ENCODE measurements at regions not wholly inside any gene's neighbourhood (a gene's known extent, or its start where the extent isn't known, plus 50 kb on each side); places are given as distances from the start of the nearest gene placed in this dataset.

DNA sequence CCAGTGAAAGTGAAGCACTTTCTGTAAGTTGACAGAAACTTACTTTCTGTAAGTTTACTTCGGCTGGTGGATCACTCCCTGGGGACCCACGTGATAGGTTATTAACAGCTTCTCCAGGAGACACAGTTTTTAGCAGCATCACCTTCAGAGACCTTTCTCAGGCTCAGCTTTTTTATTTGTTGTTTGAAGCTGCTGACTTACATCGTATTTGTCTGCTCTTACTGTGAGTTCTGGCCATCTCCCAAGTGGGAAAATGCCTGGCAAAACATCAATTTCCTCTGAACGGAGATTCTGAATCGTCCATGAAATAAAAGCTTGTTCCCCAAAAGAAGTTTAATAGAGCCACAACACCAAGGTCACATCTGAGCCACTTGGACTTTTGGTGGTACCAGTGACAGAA lies 178.7 kb upstream of the PODXL start:
- Histone ChIP-seq H3K4me3 (no peak overlapping the region), H3K4me1 (no peaks in the 10 kb centered on the region), H3K4me2 (no peak overlapping the region), H3K27ac (no peak overlapping the region), H3K9me3 (no peaks in the 10 kb centered on the region)
- WGBS (ENCODE audit: missing lambda C conversion rate): 18% methylated on average over 5 of the region's 5 CpGs
- ChIA-PET POLR2A (no interaction called here), CTCF (interaction anchor here (0.7 to 1.6 kb wide), 8 partner anchors 10 to 1699 kb away, joined by 3 to 5 read pairs (median 3); no protein-coding TSS in a partner anchor)
- no peak for TF ChIP-seq RARB (CRISPR knock-in tag; IDR thresholded peaks at IDR 0.05)
- no peak for FAIRE-seq
- no peak for ATAC-seq
- DNase-seq (ENCODE audit: low read depth in 1 of 2, low spot score in 1 of 2): no peak

DNA sequence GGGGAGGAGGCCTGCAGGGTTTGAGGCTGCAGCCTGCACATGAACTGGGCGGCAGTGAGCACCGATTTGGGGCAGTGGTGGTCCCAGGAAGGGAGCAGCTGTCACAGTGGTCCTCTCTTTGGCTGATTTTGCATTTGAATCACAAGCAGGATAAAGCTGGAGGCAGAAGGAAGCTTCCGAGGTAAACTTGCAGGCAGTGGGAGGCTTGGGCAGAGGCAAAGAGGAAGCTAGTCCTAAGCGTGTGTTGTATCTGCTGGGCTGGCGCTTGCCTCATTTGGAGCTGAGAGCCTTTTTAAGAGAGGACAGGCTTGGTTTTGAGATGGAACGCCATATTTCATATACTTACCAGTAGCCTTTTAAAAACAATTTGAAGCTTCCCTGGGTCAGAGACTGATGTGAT lies 177.2 kb upstream of the PODXL start:
- FAIRE-seq: no peak
- WGBS (ENCODE audit: missing lambda C conversion rate): 81% methylated on average over 6 of the region's 6 CpGs
- no peak overlapping the region for H3K4me3 ChIP-seq
- no peak for ATAC-seq
- H3K9me3 ChIP-seq: no peaks in the 10 kb centered on the region
- POLR2A ChIA-PET: no interaction called here
- H3K27ac ChIP-seq: no peak overlapping the region
- no peaks in the 10 kb centered on the region for H3K4me1 ChIP-seq
- DNase-seq (ENCODE audit: low read depth in 1 of 2, low spot score in 1 of 2): no peak
- H3K4me2 ChIP-seq: no peak overlapping the region
- TF ChIP-seq EHMT2 (IDR thresholded peaks at IDR 0.05; ENCODE audit: low read depth) (no peak), TP53 (CRISPR knock-in tag; IDR thresholded peaks at IDR 0.05) (no peak), KDM1A (IDR thresholded peaks at IDR 0.05; ENCODE audit: low read depth) (no peak), CHD4 (IDR thresholded peaks at IDR 0.05; ENCODE audit: borderline replicate concordance) (no peak), JUNB (IDR thresholded peaks at IDR 0.05) (no peak), HOXB5 (CRISPR knock-in tag; IDR thresholded peaks at IDR 0.05) (no peak), CTCF (IDR thresholded peaks at IDR 0.05) (no peak), ZC3H11A (IDR thresholded peaks at IDR 0.05) (no peak), ELK1 (IDR thresholded peaks at IDR 0.05; ENCODE audit: low read depth, low read length) (no peak), E2F6 (IDR thresholded peaks at IDR 0.05; ENCODE audit: borderline replicate concordance, low read depth) (no peak)
- CTCF ChIA-PET: no interaction called here

DNA sequence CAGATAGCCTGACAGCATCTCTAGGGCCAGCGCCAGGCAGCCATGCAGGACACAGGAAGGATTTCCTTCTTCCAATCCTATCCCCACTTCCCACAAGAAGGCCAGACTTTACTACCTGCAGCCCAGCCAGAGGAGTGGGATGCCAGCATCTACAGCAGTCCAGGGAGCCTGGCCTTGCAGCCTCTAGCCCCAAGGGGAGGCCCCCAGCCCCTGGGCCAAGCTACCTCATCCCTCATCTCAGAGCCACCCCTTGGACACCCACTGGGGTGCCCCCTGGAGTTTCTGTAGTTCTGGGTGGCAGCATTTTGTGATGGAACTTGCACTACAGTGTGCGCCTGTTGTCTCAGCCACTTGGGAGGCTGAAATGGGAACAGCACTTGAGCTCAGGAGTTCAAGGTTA lies 170.8 kb upstream of the PODXL start:
- H3K9me3 ChIP-seq: no peaks in the 10 kb centered on the region
- 78% methylated on average over 2 of the region's 2 CpGs for WGBS (ENCODE audit: missing lambda C conversion rate)
- ChIA-PET POLR2A (no interaction called here), CTCF (interaction anchor here (1.2 to 1.7 kb wide), 2 partner anchors 36 to 38 kb away, joined by 3 read pairs; no protein-coding TSS in a partner anchor)
- ATAC-seq (no peak), DNase-seq (ENCODE audit: low read depth in 1 of 2, low spot score in 1 of 2) (no peak), FAIRE-seq (no peak)
- TF ChIP-seq HOXB13 (CRISPR knock-in tag; IDR thresholded peaks at IDR 0.05; ENCODE audit: low read depth) (no peak), HDAC2 (IDR thresholded peaks at IDR 0.05) (no peak), TP53 (CRISPR knock-in tag; IDR thresholded peaks at IDR 0.05) (no peak), HOXB5 (CRISPR knock-in tag; IDR thresholded peaks at IDR 0.05) (no peak), POLR2AphosphoS2 (conservative IDR thresholded peaks at IDR 0.05; ENCODE audit: low read length) (no peak), RNF2 (IDR thresholded peaks at IDR 0.05; ENCODE audit: borderline replicate concordance, low read depth) (no peak), RFX5 (IDR thresholded peaks at IDR 0.05) (no peak), JUNB (IDR thresholded peaks at IDR 0.05) (no peak), ESRRA (IDR thresholded peaks at IDR 0.05; ENCODE audit: borderline replicate concordance, low read length) (no peak), ELK1 (IDR thresholded peaks at IDR 0.05; ENCODE audit: low read depth, low read length) (no peak), NFE2L2 (conservative IDR thresholded peaks at IDR 0.05; ENCODE audit: low read length) (no peak), MAZ (IDR thresholded peaks at IDR 0.05; ENCODE audit: borderline replicate concordance, low read depth, low read length) (no peak), GATA3 (IDR thresholded peaks at IDR 0.05; ENCODE audit: borderline replicate concordance) (no peak), KDM5A (IDR thresholded peaks at IDR 0.05) (no peak), FOSL2 (IDR thresholded peaks at IDR 0.05) (no peak), FOSL2 (CRISPR knock-in tag; IDR thresholded peaks at IDR 0.05) (no peak), ZSCAN20 (CRISPR knock-in tag; IDR thresholded peaks at IDR 0.05) (no peak), RCOR1 (IDR thresholded peaks at IDR 0.05; ENCODE audit: low read depth, low read length) (no peak), JUN (IDR thresholded peaks at IDR 0.05) (no peak)
- no peak overlapping the region for H3K27ac ChIP-seq
- H3K4me2 ChIP-seq: no peak overlapping the region
- H3K4me3 ChIP-seq: no peak overlapping the region
- H3K4me1 ChIP-seq: peaks cover 14% of the 10 kb centered on the region

Data from A549 (cell line).